Choroid plexus epithelial cell (primary cell): ENCODE measurements at regions not wholly inside any gene's neighbourhood (a gene's known extent, or its start where the extent isn't known, plus 50 kb on each side); places are given as distances from the start of the nearest gene placed in this dataset.

ENCODE experiments used
- DNase-seq: peaks from one replicate; pipeline ENCODE4 v3.0.0-alpha.2; 2010; ENCODE audit warnings: low read depth
- H3K4me3 ChIP-seq: 2 replicates; pipeline ENCODE4 v1.5.1; 2011; ENCODE audit warnings: low read depth, mild to moderate bottlenecking, control low read depth, low read length, moderate library complexity
- TF ChIP-seq, protein P1 (sequence below): conservative IDR thresholded peaks from 2 replicates; pipeline ENCODE4 v1.5.1; 2011; ENCODE audit warnings: low read depth, mild to moderate bottlenecking, control low read depth, inconsistent platforms, low read length, moderate library complexity

DNA sequence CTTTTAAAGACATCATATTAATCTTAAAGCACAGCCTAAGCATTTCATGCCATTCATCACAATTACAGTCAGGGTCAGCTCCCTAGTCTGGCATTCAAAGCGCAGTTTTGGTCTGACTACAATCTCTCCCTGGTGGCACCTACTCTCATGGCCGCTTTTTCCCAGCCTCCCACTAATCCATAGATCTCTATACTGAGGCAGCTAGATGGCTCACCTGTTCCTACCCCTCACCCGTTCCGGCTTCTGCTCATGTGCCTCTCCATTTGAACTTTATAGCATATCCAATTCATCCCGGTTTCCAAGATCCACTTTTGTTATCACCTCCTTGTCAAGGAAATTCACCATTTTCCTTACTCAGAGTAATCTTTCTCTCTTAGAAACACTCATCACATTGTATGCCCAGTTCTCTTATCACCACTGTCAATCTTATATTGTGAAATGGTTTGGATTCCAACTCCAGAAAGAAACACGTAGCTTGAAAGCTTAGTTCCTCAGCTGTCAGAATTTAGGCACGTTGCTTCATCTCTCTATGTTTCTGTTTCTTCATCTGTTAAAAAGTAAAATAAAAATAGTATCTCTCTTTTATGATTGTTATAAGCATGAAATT is 220.0 kb upstream of the UBE2E2 start:
- TF ChIP-seq, protein P1, sequence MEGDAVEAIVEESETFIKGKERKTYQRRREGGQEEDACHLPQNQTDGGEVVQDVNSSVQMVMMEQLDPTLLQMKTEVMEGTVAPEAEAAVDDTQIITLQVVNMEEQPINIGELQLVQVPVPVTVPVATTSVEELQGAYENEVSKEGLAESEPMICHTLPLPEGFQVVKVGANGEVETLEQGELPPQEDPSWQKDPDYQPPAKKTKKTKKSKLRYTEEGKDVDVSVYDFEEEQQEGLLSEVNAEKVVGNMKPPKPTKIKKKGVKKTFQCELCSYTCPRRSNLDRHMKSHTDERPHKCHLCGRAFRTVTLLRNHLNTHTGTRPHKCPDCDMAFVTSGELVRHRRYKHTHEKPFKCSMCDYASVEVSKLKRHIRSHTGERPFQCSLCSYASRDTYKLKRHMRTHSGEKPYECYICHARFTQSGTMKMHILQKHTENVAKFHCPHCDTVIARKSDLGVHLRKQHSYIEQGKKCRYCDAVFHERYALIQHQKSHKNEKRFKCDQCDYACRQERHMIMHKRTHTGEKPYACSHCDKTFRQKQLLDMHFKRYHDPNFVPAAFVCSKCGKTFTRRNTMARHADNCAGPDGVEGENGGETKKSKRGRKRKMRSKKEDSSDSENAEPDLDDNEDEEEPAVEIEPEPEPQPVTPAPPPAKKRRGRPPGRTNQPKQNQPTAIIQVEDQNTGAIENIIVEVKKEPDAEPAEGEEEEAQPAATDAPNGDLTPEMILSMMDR: no peak
- peak; percentile 61 for DNase-seq

DNA sequence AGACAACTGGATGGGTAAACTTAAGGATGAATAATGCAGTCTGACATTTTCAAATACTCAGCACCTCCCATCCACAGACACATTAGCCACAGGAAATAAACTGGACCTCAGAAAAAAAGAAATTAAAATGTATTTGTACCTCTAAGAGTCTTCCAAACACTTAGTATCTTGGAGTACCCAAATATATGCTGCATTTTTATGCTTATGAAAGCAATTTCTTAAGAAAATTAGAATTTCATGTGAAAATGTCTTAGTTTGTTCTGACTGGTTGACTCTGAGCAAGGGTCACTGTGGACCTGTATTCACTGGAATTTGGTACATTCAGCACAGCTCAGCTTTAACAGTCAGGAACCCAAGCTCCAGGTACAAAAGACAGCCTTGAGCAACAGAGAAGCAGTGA is 216.2 kb upstream of the UBE2E2 start:
- TF ChIP-seq, protein P1: no peak
- DNase-seq: no peak
- no peak overlapping the region for H3K4me3 ChIP-seq

More for the DNA sequence above, 220.0 kb upstream of the UBE2E2 start:
- no peak overlapping the region for H3K4me3 ChIP-seq

DNA sequence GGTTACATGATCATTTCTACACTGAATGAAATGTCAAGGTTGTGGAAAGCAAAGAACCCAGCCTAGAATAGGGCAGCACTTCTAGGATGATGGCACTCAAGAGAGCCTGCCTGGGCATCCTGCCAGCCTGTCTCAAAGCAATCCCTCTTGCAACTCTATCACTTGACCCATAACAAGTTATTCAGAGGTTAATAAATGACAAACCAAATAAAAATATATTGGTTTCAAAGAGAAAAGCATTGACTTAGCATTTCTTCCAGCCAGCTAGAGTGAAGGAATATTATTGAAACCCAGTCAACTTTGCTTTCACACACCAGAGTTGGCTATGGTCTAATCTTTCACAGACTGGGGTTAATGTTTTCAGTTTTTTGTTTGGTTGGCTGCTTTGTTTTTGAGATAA is 214.6 kb upstream of the UBE2E2 start:
- no peak overlapping the region for H3K4me3 ChIP-seq
- DNase-seq: no peak
- TF ChIP-seq, protein P1: no peak

DNA sequence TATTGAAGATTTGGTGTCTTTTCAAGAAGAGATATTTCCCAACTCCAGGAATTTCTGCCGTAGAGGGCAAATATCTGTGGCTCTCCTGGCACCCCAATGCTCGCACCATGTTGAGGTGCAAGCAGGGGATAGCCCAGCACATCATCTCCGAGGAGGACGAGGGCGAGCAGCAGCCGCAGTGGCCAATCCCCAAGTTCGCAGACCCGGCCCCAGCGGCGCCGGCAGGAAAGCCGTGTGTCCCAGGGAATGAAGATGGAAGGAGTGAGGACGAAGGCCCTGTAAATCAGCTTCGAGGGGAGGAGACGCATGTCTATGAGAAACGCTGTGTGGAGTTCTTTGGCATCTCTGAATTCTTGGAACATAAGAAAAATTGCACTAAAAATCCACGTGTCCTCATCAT is 213.4 kb upstream of the UBE2E2 start:
- TF ChIP-seq, protein P1: no peak
- no peak overlapping the region for H3K4me3 ChIP-seq
- DNase-seq: no peak

DNA sequence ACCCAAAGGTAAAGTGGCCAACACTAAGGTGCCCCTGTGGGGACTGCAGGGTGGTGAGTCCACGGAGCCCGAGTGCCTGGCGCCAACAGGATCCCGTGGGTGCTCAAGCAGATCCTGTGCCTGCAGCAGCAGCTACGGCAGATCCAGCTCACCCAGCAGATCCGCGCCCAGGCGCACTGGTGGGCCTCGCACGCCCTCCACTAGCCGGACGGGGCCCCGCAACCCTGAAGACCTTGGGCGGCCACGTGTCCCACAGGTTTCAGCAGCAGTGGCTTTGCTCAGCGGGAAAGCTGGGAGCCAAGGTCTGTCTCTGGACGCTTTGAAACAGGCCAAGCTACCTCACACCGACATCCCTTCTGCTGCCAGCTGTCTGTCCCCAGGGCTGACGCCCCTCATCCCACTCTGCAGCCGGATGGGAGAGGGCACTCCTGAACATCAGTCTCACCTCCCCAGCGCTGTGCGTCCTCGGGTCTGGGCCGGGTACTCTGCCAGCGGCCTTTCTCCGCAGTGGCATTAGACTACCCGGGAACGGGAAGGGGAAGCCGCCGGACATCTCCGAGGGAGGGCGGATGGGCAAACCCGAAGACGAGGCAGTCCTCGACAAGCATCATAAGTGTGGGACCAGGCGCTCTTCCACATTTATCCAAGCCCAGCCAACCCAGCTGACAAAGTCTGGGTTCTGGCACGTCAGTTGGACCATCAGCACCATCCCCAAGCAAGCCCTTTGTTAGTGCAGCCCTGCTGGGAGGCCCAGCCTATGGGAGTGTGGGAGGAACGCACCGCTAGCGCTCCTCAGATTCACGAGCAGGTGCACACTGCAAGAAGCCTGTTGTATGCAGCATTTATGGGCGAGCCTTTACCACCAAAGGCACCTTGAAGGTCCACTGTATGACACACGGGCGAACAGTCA is 212.6 kb upstream of the UBE2E2 start:
- no peak overlapping the region for H3K4me3 ChIP-seq
- DNase-seq: no peak
- TF ChIP-seq, protein P1: no peak

DNA sequence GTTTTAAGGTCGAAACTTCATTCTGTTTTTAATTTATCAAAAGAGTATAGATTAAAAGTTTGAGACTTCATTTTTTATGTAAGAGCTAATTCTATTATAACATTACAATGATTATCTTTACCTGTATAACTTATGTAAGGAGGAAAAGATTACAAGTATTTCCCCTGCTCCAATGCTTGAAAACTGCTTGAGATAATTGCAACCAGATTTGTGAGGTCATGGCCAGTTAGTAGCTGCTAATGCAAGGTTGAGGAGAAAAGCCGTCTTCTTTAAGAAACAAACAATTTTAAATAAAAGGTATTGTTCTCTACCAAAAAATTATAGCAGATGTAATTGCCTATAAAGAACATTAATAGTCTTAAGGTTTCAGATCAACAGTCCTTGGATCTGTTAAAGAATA is 208.3 kb upstream of the UBE2E2 start:
- TF ChIP-seq, protein P1: no peak
- no peak overlapping the region for H3K4me3 ChIP-seq
- no peak for DNase-seq
